Fibroblast of lung (primary cell): ENCODE measurements at regions not wholly inside any gene's neighbourhood (a gene's known extent, or its start where the extent isn't known, plus 50 kb on each side); places are given as distances from the start of the nearest gene placed in this dataset.

Experiments
- CTCF ChIP-seq, 2 donors: IDR thresholded peaks in 1 of 2; conservative IDR thresholded peaks in 1 of 2; 1 replicate in 1 of 2; 2 replicates in 1 of 2; pipeline ENCODE4 v1.5.1; 2011 to 2012; ENCODE audit warnings: low read length in 2 of 2, control low read depth in 1 of 2, inconsistent platforms in 1 of 2, low read depth in 1 of 2, mild to moderate bottlenecking in 1 of 2
- EZH2 ChIP-seq: IDR thresholded peaks from 2 replicates; pipeline ENCODE4 v1.5.1; 2012; ENCODE audit warnings: low read length, control low read depth, mild to moderate bottlenecking; ENCODE audit errors: missing control alignments

GRCh38 chr9:27785714-27786100 lies 212.4 kb upstream of the C9orf72 start:
- TF ChIP-seq EZH2 (no peak), CTCF (conservative IDR thresholded peaks at IDR 0.05 in 1 of 2, IDR thresholded peaks at IDR 0.05 in 1 of 2; ENCODE audit: low read depth in 1 of 2, low read length in 2 of 2) (no peak)
